ENCODE measurements at regions not wholly inside any gene's neighbourhood (a gene's known extent, or its start where the extent isn't known, plus 50 kb on each side); places are given as distances from the start of the nearest gene placed in this dataset.

DNA sequence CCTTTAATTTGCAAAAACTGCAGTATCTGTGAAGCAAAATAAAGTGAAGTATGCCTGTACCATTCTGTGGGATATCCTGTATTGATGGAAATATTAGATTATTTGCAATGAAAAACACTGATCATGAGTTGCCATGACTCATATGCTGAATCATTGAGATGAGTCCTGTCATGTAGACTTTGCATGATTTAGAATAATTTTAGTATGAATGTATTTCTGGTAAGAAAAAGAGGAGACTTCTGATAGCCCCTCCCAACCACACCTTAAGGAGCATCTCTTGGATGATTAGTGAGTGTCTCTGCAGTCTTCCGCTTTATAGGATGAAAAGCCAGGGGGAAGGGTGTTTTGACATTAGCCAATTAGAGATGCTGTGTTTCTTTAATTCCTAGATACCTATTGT, 55.2 kb upstream of the PTGS2 start:
- no peak for DNase-seq

GRCh38 chr1:186730951-186731729, 50.9 kb upstream of the PTGS2 start:
- DNase-seq = no peak

Data from DMS53 (cell line).